HCT116 (cell line): ENCODE measurements at regions not wholly inside any gene's neighbourhood (a gene's known extent, or its start where the extent isn't known, plus 50 kb on each side); places are given as distances from the start of the nearest gene placed in this dataset.

Experiments used
- ATAC-seq: fragments of 200-7000 bp; cut with Tn5 transposase; 2 replicates; pipeline ENCODE4 v1.9.1; 2020; ENCODE audit warnings: mild to moderate bottlenecking, moderate library complexity
- BruUV-seq: library from RNA; stranded (reverse); fragments of 400-500 nt; replicated peaks from 2 replicates; lab custom pipeline; 2021; lab: Mats Ljungman, UMichigan
- CTCF ChIA-PET: fragments of 300-600 bp; sonication (Branson Sonifier 250); formaldehyde crosslinking; loops from one replicate; lab custom pipeline; 2021; ENCODE audit warnings: antibody characterized with exemption; lab: Charles Lee
- POLR2A ChIA-PET: fragments of 300-600, 350-600 bp; sonication (Branson Sonifier 250); formaldehyde crosslinking; loops from one replicate; lab custom pipeline; 2021; ENCODE audit warnings: antibody characterized with exemption; lab: Charles Lee
- RAD21 ChIA-PET, 2 experiments: fragments of 300-600 bp; sonication (Branson Sonifier 250); formaldehyde crosslinking; loops; one replicate each; lab custom pipeline; 2023; ENCODE audit warnings: low total read pairs in 2 of 2; ENCODE audit not compliant: uncharacterized antibody in 2 of 2, unreplicated experiment in 2 of 2, low non-redundant PET in 1 of 2; lab: Charles Lee
- DNase-seq: peaks from one replicate; pipeline ENCODE4 v3.0.0-alpha.2; 2010; ENCODE audit warnings: low read depth, low spot score
- H2AFZ ChIP-seq: fragments of 200-600 bp; shearing (Covaris generic), sonication (generic); 2 replicates; pipeline ENCODE4 v1.6.1; 2017; ENCODE audit warnings: low read depth, mixed run types, mixed read lengths, antibody characterized with exemption, low read length; ENCODE audit not compliant: poor library complexity, severe bottlenecking
- H3K27ac ChIP-seq: 2 replicates; pipeline ENCODE4 v1.5.1; 2012; ENCODE audit warnings: low read depth, low read length
- H3K27me3 ChIP-seq: fragments of 200-600 bp; sonication (generic); 2 replicates; pipeline ENCODE4 v1.6.1; 2016; ENCODE audit warnings: mixed run types, low read length, mixed read lengths; ENCODE audit not compliant: insufficient read depth
- H3K36me3 ChIP-seq, 2 experiments: fragments of 200-500 bp in 1 of 2; fragments of 200-600 bp in 1 of 2; sonication (Bioruptor generic) in 1 of 2; sonication (generic) in 1 of 2; 2 replicates each; pipeline versions ENCODE4 v1.5.1 to v1.6.1; 2014 to 2016; ENCODE audit warnings: low read length in 2 of 2, inconsistent platforms in 1 of 2, mixed read lengths in 1 of 2, mixed run types in 1 of 2; ENCODE audit not compliant: insufficient read depth in 2 of 2, control insufficient read depth in 1 of 2
- H3K4me1 ChIP-seq, 2 experiments: fragments of 200-600 bp in 1 of 2; sonication (generic) in 1 of 2; 2 replicates each; pipeline versions ENCODE4 v1.5.1 to v1.6.1; 2012 to 2017; ENCODE audit warnings: low read length in 2 of 2, inconsistent platforms in 1 of 2, mild to moderate bottlenecking in 1 of 2, mixed read lengths in 1 of 2, mixed run types in 1 of 2, moderate library complexity in 1 of 2; ENCODE audit not compliant: insufficient read depth in 2 of 2, control insufficient read depth in 1 of 2
- H3K4me2 ChIP-seq: fragments of 200-600 bp; sonication (generic); 2 replicates; pipeline ENCODE4 v1.6.1; 2017; ENCODE audit warnings: mixed run types, low read length, mixed read lengths
- H3K4me3 ChIP-seq, 2 experiments: fragments of 200-600 bp in 1 of 2; sonication (generic) in 1 of 2; replicated peaks in 1 of 2; 2 replicates each; pipeline ENCODE4 v1.5.1; 2011 to 2016; ENCODE audit warnings: low read length in 2 of 2, control low read depth in 1 of 2, low read depth in 1 of 2, mild to moderate bottlenecking in 1 of 2, mixed read lengths in 1 of 2, mixed run types in 1 of 2
- H3K79me2 ChIP-seq: fragments of 200-600 bp; sonication (generic); 2 replicates; pipeline ENCODE4 v1.6.1; 2017; ENCODE audit warnings: mild to moderate bottlenecking, mixed run types, low read length, moderate library complexity, mixed read lengths; ENCODE audit not compliant: insufficient read depth
- H3K9ac ChIP-seq: fragments of 200-600 bp; sonication (generic); 2 replicates; pipeline ENCODE4 v1.6.1; 2016; ENCODE audit warnings: low read length, mixed read lengths
- H3K9me2 ChIP-seq: fragments of 200-600 bp; sonication (generic), shearing (Covaris generic); 2 replicates; pipeline ENCODE4 v1.6.1; 2017; ENCODE audit warnings: mixed run types, mild to moderate bottlenecking, moderate library complexity; ENCODE audit not compliant: insufficient read depth
- H3K9me3 ChIP-seq, 2 experiments: fragments of 200-500 bp in 1 of 2; fragments of 200-600 bp in 1 of 2; sonication (Bioruptor generic) in 1 of 2; sonication (generic) in 1 of 2; 2 replicates each; pipeline ENCODE4 v1.6.1; 2014 to 2017; ENCODE audit warnings: low read length in 2 of 2, mixed read lengths in 2 of 2, inconsistent platforms in 1 of 2, low read depth in 1 of 2, mild to moderate bottlenecking in 1 of 2, mixed run types in 1 of 2, moderate library complexity in 1 of 2; ENCODE audit not compliant: control insufficient read depth in 1 of 2, insufficient read depth in 1 of 2
- H4K20me1 ChIP-seq: fragments of 200-600 bp; sonication (generic), shearing (Covaris generic); 2 replicates; pipeline ENCODE4 v1.6.1; 2017; ENCODE audit warnings: mixed run types, mild to moderate bottlenecking, moderate library complexity; ENCODE audit not compliant: insufficient read depth
- CEBPB ChIP-seq: IDR thresholded peaks from 2 replicates; pipeline ENCODE4 v1.6.1; 2012; ENCODE audit warnings: low read depth
- EGR1 ChIP-seq: IDR thresholded peaks from 2 replicates; pipeline ENCODE4 v1.6.1; 2012; ENCODE audit warnings: low read depth
- ELF1 ChIP-seq: IDR thresholded peaks from 2 replicates; pipeline ENCODE4 v1.6.1; 2012; ENCODE audit warnings: low read depth, borderline replicate concordance
- EZH2phosphoT487 ChIP-seq: fragments of 200-600 bp; IDR thresholded peaks from 2 replicates; pipeline ENCODE4 v1.6.1; 2018; ENCODE audit warnings: antibody characterized with exemption, borderline replicate concordance
- FOSL1 ChIP-seq: IDR thresholded peaks from 2 replicates; pipeline ENCODE4 v1.6.1; 2012; ENCODE audit warnings: low read depth
- JUND ChIP-seq: IDR thresholded peaks from 2 replicates; pipeline ENCODE4 v1.6.1; 2012
- POLR2A ChIP-seq: IDR thresholded peaks from 2 replicates; pipeline ENCODE4 v1.7.0; 2011; ENCODE audit warnings: borderline replicate concordance; ENCODE audit not compliant: insufficient read depth, insufficient read length; ENCODE audit errors: extremely low read depth
- POLR2AphosphoS5 ChIP-seq: IDR thresholded peaks from 2 replicates; pipeline ENCODE4 v1.6.1; 2011; ENCODE audit warnings: mild to moderate bottlenecking, low read depth, low read length, moderate library complexity
- RAD21 ChIP-seq: IDR thresholded peaks from 2 replicates; pipeline ENCODE4 v1.6.1; 2012; ENCODE audit warnings: low read depth, mild to moderate bottlenecking
- SIN3A ChIP-seq: IDR thresholded peaks from 2 replicates; pipeline ENCODE4 v1.6.1; 2012; ENCODE audit warnings: low read depth
- SP1 ChIP-seq: IDR thresholded peaks from 2 replicates; pipeline ENCODE4 v1.6.1; 2012; ENCODE audit warnings: low read depth
- SRF ChIP-seq: IDR thresholded peaks from 2 replicates; pipeline ENCODE4 v1.6.1; 2012; ENCODE audit warnings: low read depth
- YY1 ChIP-seq: IDR thresholded peaks from 2 replicates; pipeline ENCODE4 v1.6.1; 2011; ENCODE audit warnings: low read length, low read depth, moderate library complexity, mild to moderate bottlenecking; ENCODE audit not compliant: insufficient replicate concordance; ENCODE audit errors: extremely low read depth
- ZFX ChIP-seq: fragments of 450-650 bp; IDR thresholded peaks from 2 replicates; pipeline ENCODE4 v1.6.1; 2017
- ZNF274 ChIP-seq: fragments of 200-500 bp; sonication (Bioruptor generic); IDR thresholded peaks from 2 replicates; pipeline ENCODE4 v1.6.1; 2014; ENCODE audit warnings: mild to moderate bottlenecking, low read depth, low read length, inconsistent platforms
- intact Hi-C: fragments of 100-400 bp; cut with micrococcal nuclease; formaldehyde crosslinking; loops from 2 replicates; pipeline ENCODE4 v1.10.0; 2022
- TF ChIP-seq, protein P1 (sequence below): IDR thresholded peaks from 2 replicates; pipeline ENCODE4 v1.6.1; 2012
- TF ChIP-seq, protein P2 (sequence below): IDR thresholded peaks from 2 replicates; pipeline ENCODE4 v1.6.1; 2012
- TF ChIP-seq, protein P3 (sequence below): IDR thresholded peaks from 2 replicates; pipeline ENCODE4 v1.6.1; 2012; ENCODE audit warnings: low read depth
- TF ChIP-seq, protein P4 (sequence below), 3 experiments: fragments of 200-600 bp in 1 of 3; sonication (generic) in 1 of 3; IDR thresholded peaks in 2 of 3; conservative IDR thresholded peaks in 1 of 3; 2 replicates each; pipeline ENCODE4 v1.5.1; 2012 to 2017; ENCODE audit warnings: low read depth in 2 of 3, low read length in 2 of 3, antibody characterized with exemption in 1 of 3, borderline replicate concordance in 1 of 3, control low read depth in 1 of 3, mild to moderate bottlenecking in 1 of 3, mixed read lengths in 1 of 3, mixed run types in 1 of 3, moderate library complexity in 1 of 3; ENCODE audit not compliant: insufficient read depth in 1 of 3

DNA sequence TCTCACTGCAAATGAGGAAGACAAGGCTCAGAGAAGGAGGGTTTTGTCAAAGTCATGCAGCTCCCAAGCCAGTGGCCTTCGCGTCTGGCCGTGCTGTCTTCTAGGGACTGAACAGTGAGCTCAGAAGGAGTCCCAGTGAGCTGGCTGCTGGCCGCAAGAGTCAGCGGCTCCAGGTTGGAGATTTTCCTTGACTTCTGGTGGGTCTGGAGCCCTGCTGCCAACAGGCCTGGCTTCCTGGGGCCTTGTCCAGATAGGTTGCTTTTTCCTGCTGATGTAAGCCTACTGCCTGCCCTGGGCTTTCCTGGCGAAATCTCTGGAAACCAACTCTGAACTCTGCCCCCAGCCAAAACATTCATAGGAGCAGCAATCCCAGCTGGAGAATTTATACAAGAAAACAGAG lies 272.7 kb upstream of the CADM1 start:
- no peaks in the 10 kb centered on the region for H3K9me2 ChIP-seq
- no TSS peak for BruUV-seq
- H3K4me3 ChIP-seq: no peak overlapping the region
- H4K20me1 ChIP-seq: no peaks in the 10 kb centered on the region
- no peak overlapping the region for H2AFZ ChIP-seq
- no peaks in the 10 kb centered on the region for H3K27me3 ChIP-seq
- H3K79me2 ChIP-seq: no peaks in the 10 kb centered on the region
- H3K27ac ChIP-seq: no peak overlapping the region
- H3K4me1 ChIP-seq: no peaks in the 10 kb centered on the region
- no peaks in the 10 kb centered on the region for H3K36me3 ChIP-seq
- H3K9me3 ChIP-seq: peaks cover 0 to 9% of the 10 kb centered on the region in 2 experiments; a peak in 2 of 4 replicates
- no peak for DNase-seq
- POLR2A ChIA-PET: no interaction called here
- RAD21 ChIA-PET: no interaction called here
- CTCF ChIA-PET: no interaction called here
- no peak overlapping the region for H3K4me2 ChIP-seq
- TF ChIP-seq ELF1: no peak
- no peak for TF ChIP-seq EZH2phosphoT487
- TF ChIP-seq RAD21: no peak
- TF ChIP-seq POLR2AphosphoS5: no peak
- TF ChIP-seq CEBPB: no peak
- TF ChIP-seq SRF: no peak
- TF ChIP-seq SIN3A: no peak
- TF ChIP-seq EGR1: no peak
- TF ChIP-seq, protein P1, sequence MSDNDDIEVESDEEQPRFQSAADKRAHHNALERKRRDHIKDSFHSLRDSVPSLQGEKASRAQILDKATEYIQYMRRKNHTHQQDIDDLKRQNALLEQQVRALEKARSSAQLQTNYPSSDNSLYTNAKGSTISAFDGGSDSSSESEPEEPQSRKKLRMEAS: no peak
- no peak for TF ChIP-seq ZNF274
- TF ChIP-seq, protein P2, sequence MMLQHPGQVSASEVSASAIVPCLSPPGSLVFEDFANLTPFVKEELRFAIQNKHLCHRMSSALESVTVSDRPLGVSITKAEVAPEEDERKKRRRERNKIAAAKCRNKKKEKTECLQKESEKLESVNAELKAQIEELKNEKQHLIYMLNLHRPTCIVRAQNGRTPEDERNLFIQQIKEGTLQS: no peak
- TF ChIP-seq JUND: no peak
- no peak for TF ChIP-seq FOSL1
- no peak for TF ChIP-seq POLR2A
- no peak for TF ChIP-seq ZFX
- TF ChIP-seq, protein P3, sequence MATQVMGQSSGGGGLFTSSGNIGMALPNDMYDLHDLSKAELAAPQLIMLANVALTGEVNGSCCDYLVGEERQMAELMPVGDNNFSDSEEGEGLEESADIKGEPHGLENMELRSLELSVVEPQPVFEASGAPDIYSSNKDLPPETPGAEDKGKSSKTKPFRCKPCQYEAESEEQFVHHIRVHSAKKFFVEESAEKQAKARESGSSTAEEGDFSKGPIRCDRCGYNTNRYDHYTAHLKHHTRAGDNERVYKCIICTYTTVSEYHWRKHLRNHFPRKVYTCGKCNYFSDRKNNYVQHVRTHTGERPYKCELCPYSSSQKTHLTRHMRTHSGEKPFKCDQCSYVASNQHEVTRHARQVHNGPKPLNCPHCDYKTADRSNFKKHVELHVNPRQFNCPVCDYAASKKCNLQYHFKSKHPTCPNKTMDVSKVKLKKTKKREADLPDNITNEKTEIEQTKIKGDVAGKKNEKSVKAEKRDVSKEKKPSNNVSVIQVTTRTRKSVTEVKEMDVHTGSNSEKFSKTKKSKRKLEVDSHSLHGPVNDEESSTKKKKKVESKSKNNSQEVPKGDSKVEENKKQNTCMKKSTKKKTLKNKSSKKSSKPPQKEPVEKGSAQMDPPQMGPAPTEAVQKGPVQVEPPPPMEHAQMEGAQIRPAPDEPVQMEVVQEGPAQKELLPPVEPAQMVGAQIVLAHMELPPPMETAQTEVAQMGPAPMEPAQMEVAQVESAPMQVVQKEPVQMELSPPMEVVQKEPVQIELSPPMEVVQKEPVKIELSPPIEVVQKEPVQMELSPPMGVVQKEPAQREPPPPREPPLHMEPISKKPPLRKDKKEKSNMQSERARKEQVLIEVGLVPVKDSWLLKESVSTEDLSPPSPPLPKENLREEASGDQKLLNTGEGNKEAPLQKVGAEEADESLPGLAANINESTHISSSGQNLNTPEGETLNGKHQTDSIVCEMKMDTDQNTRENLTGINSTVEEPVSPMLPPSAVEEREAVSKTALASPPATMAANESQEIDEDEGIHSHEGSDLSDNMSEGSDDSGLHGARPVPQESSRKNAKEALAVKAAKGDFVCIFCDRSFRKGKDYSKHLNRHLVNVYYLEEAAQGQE: no peak
- TF ChIP-seq, protein P4, sequence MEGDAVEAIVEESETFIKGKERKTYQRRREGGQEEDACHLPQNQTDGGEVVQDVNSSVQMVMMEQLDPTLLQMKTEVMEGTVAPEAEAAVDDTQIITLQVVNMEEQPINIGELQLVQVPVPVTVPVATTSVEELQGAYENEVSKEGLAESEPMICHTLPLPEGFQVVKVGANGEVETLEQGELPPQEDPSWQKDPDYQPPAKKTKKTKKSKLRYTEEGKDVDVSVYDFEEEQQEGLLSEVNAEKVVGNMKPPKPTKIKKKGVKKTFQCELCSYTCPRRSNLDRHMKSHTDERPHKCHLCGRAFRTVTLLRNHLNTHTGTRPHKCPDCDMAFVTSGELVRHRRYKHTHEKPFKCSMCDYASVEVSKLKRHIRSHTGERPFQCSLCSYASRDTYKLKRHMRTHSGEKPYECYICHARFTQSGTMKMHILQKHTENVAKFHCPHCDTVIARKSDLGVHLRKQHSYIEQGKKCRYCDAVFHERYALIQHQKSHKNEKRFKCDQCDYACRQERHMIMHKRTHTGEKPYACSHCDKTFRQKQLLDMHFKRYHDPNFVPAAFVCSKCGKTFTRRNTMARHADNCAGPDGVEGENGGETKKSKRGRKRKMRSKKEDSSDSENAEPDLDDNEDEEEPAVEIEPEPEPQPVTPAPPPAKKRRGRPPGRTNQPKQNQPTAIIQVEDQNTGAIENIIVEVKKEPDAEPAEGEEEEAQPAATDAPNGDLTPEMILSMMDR (IDR thresholded peaks at IDR 0.05 in 2 of 3, conservative IDR thresholded peaks at IDR 0.05 in 1 of 3; ENCODE audit: borderline replicate concordance in 1 of 3, insufficient read depth in 1 of 3, low read depth in 2 of 3, low read length in 2 of 3): no peak
- no peak for TF ChIP-seq YY1
- TF ChIP-seq SP1: no peak
- TF ChIP-seq, all 23 proteins: peak for 0
- intact Hi-C loops: no loop called here
- ATAC-seq: no peak
- H3K9ac ChIP-seq: no peak overlapping the region
